NB4 (cell line): ENCODE measurements at regions not wholly inside any gene's neighbourhood (a gene's known extent, or its start where the extent isn't known, plus 50 kb on each side); places are given as distances from the start of the nearest gene placed in this dataset.

Source experiments
- MAX ChIP-seq: IDR thresholded peaks from 2 replicates; pipeline ENCODE4 v1.6.1; 2011; ENCODE audit warnings: low read depth, low read length
- POLR2A ChIP-seq: IDR thresholded peaks from 2 replicates; pipeline ENCODE4 v1.6.1; 2011; ENCODE audit warnings: mild to moderate bottlenecking; ENCODE audit not compliant: insufficient read length; ENCODE audit errors: extremely low read depth
- TF ChIP-seq, protein P1 (sequence below): IDR thresholded peaks from one replicate; pipeline ENCODE4 v1.5.1; 2012; ENCODE audit warnings: low read depth, low read length

DNA sequence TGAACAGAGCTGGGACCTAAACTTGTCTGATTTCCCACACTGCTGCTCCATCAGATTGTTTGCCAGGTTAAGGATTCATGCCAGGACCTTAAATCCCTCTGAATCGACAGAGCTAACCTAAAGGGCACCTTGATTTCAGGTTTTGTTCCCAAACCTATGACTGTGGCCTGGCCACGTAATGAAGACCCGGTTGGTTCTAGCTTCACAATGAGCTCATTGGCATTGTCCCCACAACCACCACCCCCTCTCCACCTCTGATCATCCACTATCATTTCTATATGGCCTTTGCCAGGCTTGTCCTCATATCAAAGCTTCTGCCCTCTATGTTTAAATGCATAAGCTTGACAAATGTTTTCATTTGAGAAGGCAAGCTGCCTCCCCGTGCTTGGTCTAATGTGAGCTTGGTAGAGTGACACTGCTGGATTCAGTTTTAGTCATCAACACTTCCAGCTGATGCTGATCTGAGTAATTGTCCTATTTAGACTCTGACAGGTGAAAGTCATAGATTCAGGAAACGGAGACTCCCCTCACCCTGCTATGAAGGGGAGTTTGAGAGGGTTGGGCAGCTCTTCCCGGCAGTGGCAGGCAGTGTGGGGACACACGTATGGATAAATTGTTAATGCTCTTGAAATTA, 407.1 kb upstream of the CFAP20DC start:
- TF ChIP-seq, protein P1, sequence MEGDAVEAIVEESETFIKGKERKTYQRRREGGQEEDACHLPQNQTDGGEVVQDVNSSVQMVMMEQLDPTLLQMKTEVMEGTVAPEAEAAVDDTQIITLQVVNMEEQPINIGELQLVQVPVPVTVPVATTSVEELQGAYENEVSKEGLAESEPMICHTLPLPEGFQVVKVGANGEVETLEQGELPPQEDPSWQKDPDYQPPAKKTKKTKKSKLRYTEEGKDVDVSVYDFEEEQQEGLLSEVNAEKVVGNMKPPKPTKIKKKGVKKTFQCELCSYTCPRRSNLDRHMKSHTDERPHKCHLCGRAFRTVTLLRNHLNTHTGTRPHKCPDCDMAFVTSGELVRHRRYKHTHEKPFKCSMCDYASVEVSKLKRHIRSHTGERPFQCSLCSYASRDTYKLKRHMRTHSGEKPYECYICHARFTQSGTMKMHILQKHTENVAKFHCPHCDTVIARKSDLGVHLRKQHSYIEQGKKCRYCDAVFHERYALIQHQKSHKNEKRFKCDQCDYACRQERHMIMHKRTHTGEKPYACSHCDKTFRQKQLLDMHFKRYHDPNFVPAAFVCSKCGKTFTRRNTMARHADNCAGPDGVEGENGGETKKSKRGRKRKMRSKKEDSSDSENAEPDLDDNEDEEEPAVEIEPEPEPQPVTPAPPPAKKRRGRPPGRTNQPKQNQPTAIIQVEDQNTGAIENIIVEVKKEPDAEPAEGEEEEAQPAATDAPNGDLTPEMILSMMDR = no peak
- TF ChIP-seq POLR2A (no peak), MAX (no peak)
